SK-N-SH (cell line): ENCODE measurements at regions not wholly inside any gene's neighbourhood (a gene's known extent, or its start where the extent isn't known, plus 50 kb on each side); places are given as distances from the start of the nearest gene placed in this dataset.

Experiments used
- CHD2 ChIP-seq: fragments of 150-350 bp; IDR thresholded peaks from 2 replicates; pipeline ENCODE4 v1.6.1; 2018; ENCODE audit warnings: low read length; ENCODE audit not compliant: partially characterized antibody
- CTCF ChIP-seq: fragments of 200-600 bp; sonication (generic); IDR thresholded peaks from 2 replicates; pipeline ENCODE4 v1.6.1; 2017; ENCODE audit warnings: antibody characterized with exemption, mild to moderate bottlenecking, moderate library complexity
- EP300 ChIP-seq, 2 experiments: IDR thresholded peaks; 2 replicates each; pipeline versions ENCODE4 v1.4.0 to v1.6.1; 2012; ENCODE audit warnings: borderline replicate concordance in 1 of 2, low read depth in 1 of 2, low read length in 1 of 2
- POLR2AphosphoS5 ChIP-seq: IDR thresholded peaks from 2 replicates; pipeline ENCODE4 v1.6.1; 2012; ENCODE audit warnings: low read depth, low read length
- SIN3A ChIP-seq: IDR thresholded peaks from 2 replicates; pipeline ENCODE4 v1.6.1; 2012; ENCODE audit warnings: low read depth, mild to moderate bottlenecking, low read length, moderate library complexity, borderline replicate concordance
- SMC3 ChIP-seq: IDR thresholded peaks from 2 replicates; pipeline ENCODE4 v1.6.1; 2012; ENCODE audit warnings: low read depth, low read length, improper control_type of control experiment
- YY1 ChIP-seq: IDR thresholded peaks from 2 replicates; pipeline ENCODE4 v1.4.0; 2012; ENCODE audit warnings: low read depth, mild to moderate bottlenecking
- TF ChIP-seq, protein P1 (sequence below): IDR thresholded peaks from 2 replicates; pipeline ENCODE4 v1.4.0; 2012; ENCODE audit warnings: low read depth

DNA sequence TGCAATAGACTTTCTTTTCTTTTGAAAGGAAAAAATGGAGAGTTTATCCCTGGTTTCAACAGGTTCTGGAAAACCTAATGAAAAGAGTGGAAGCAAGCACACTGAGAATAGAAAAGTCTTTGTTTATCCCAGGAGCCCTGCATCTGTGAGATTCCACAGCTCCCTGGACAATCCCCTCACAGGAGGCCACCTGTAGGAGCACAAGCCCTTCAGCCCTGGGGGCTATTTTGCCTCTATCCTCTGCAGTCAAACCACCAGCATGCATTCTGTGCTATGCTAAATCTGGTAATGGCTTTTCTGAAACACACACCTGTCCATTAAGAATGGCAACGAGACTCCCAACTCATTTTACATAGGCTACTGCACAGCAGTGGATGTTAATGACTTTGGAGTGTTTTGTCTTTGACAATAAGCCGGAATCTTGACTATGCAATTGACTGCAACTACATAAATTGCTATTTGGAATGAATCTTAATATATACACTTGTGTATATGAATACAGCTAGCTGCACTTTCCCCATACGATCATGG, 369.4 kb downstream of the NR2F2 start:
- TF ChIP-seq SMC3 (no peak), YY1 (no peak), SIN3A (no peak), POLR2AphosphoS5 (no peak), CTCF (no peak), CHD2 (no peak), EP300 (IDR thresholded peaks at IDR 0.05; ENCODE audit: borderline replicate concordance in 1 of 2, low read depth in 1 of 2, low read length in 1 of 2) (no peak)
- TF ChIP-seq, protein P1, sequence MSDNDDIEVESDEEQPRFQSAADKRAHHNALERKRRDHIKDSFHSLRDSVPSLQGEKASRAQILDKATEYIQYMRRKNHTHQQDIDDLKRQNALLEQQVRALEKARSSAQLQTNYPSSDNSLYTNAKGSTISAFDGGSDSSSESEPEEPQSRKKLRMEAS = no peak
